ENCODE measurements at regions not wholly inside any gene's neighbourhood (a gene's known extent, or its start where the extent isn't known, plus 50 kb on each side); places are given as distances from the start of the nearest gene placed in this dataset.
"Not testable (repeated sequence)": the region's sequence is repeated elsewhere in the genome, so short reads cannot be mapped to it uniquely, and the experiment has no call there.

GRCh38 chr1:164071288-164071687 is 487.7 kb upstream of the PBX1 start:
- no peak for DNase-seq (ENCODE audit: low read depth in 1 of 2, low spot score in 1 of 2)
- no peak for TF ChIP-seq JUND (IDR thresholded peaks at IDR 0.05; ENCODE audit: low read depth)
- in situ Hi-C loops (cut with HindIII; ENCODE audit: low pct_unique_long_range_greater_than_20kb, low sequenced_read_pairs) = no loop called here

- in situ Hi-C loops (cut with HindIII; ENCODE audit: low pct_unique_long_range_greater_than_20kb, low sequenced_read_pairs) = no loop called here
- DNase-seq (ENCODE audit: low read depth in 1 of 2, low spot score in 1 of 2) = no peak
- no peak for TF ChIP-seq JUND (IDR thresholded peaks at IDR 0.05; ENCODE audit: low read depth)
Observed at GRCh38 chr1:164086832-164087231, 472.2 kb upstream of the PBX1 start.

- TF ChIP-seq JUND (IDR thresholded peaks at IDR 0.05; ENCODE audit: low read depth) = no peak
- DNase-seq (ENCODE audit: low read depth in 1 of 2, low spot score in 1 of 2) = peak in 1 of 2 experiments; percentile 16
- in situ Hi-C loops (cut with HindIII; ENCODE audit: low pct_unique_long_range_greater_than_20kb, low sequenced_read_pairs) = no loop called here
Observed at GRCh38 chr1:164087906-164088453, 471.0 kb upstream of the PBX1 start.

GRCh38 chr1:164092603-164093353 is 466.2 kb upstream of the PBX1 start:
- no peak for DNase-seq (ENCODE audit: low read depth in 1 of 2, low spot score in 1 of 2)
- no peak for TF ChIP-seq JUND (IDR thresholded peaks at IDR 0.05; ENCODE audit: low read depth)
- in situ Hi-C loops (cut with HindIII; ENCODE audit: low pct_unique_long_range_greater_than_20kb, low sequenced_read_pairs) = no loop called here

- in situ Hi-C loops (cut with HindIII; ENCODE audit: low pct_unique_long_range_greater_than_20kb, low sequenced_read_pairs) = no loop called here
- TF ChIP-seq JUND (IDR thresholded peaks at IDR 0.05; ENCODE audit: low read depth) = no peak
Observed at GRCh38 chr1:164093543-164093942, 465.4 kb upstream of the PBX1 start.

GRCh38 chr1:164101802-164102201 is 457.2 kb upstream of the PBX1 start:
- DNase-seq (ENCODE audit: low read depth in 1 of 2, low spot score in 1 of 2) = no peak
- TF ChIP-seq JUND (IDR thresholded peaks at IDR 0.05; ENCODE audit: low read depth) = no peak
- in situ Hi-C loops (cut with HindIII; ENCODE audit: low pct_unique_long_range_greater_than_20kb, low sequenced_read_pairs) = no loop called here

More at GRCh38 chr1:164093543-164093942, 465.4 kb upstream of the PBX1 start:
- DNase-seq (ENCODE audit: low read depth in 1 of 2, low spot score in 1 of 2) = no peak

GRCh38 chr1:164131949-164132348 is 427.0 kb upstream of the PBX1 start:
- in situ Hi-C loops (cut with HindIII; ENCODE audit: low pct_unique_long_range_greater_than_20kb, low sequenced_read_pairs) = no loop called here
- no peak for TF ChIP-seq JUND (IDR thresholded peaks at IDR 0.05; ENCODE audit: low read depth)
- no peak for DNase-seq (ENCODE audit: low read depth in 1 of 2, low spot score in 1 of 2)

- DNase-seq (ENCODE audit: low read depth in 1 of 2, low spot score in 1 of 2) = no peak
- in situ Hi-C loops (cut with HindIII; ENCODE audit: low pct_unique_long_range_greater_than_20kb, low sequenced_read_pairs) = no loop called here
- no peak for TF ChIP-seq JUND (IDR thresholded peaks at IDR 0.05; ENCODE audit: low read depth)
Observed at GRCh38 chr1:164137273-164137925, 421.6 kb upstream of the PBX1 start.

GRCh38 chr1:164141797-164142196 is 417.2 kb upstream of the PBX1 start:
- no peak for DNase-seq (ENCODE audit: low read depth in 1 of 2, low spot score in 1 of 2)
- TF ChIP-seq JUND (IDR thresholded peaks at IDR 0.05; ENCODE audit: low read depth) = no peak
- in situ Hi-C loops (cut with HindIII; ENCODE audit: low pct_unique_long_range_greater_than_20kb, low sequenced_read_pairs) = no loop called here

GRCh38 chr1:164154622-164155021 is 404.4 kb upstream of the PBX1 start:
- no peak for DNase-seq (ENCODE audit: low read depth in 1 of 2, low spot score in 1 of 2)
- TF ChIP-seq JUND (IDR thresholded peaks at IDR 0.05; ENCODE audit: low read depth) = no peak
- in situ Hi-C loops (cut with HindIII; ENCODE audit: low pct_unique_long_range_greater_than_20kb, low sequenced_read_pairs) = no loop called here

- TF ChIP-seq JUND (IDR thresholded peaks at IDR 0.05; ENCODE audit: low read depth) = no peak
- in situ Hi-C loops (cut with HindIII; ENCODE audit: low pct_unique_long_range_greater_than_20kb, low sequenced_read_pairs) = no loop called here
- DNase-seq (ENCODE audit: low read depth in 1 of 2, low spot score in 1 of 2) = no peak
Observed at GRCh38 chr1:164155347-164155746, 403.6 kb upstream of the PBX1 start.

- DNase-seq (ENCODE audit: low read depth in 1 of 2, low spot score in 1 of 2) = no peak
- in situ Hi-C loops (cut with HindIII; ENCODE audit: low pct_unique_long_range_greater_than_20kb, low sequenced_read_pairs) = no loop called here
- no peak for TF ChIP-seq JUND (IDR thresholded peaks at IDR 0.05; ENCODE audit: low read depth)
Observed at GRCh38 chr1:164163289-164163849, 395.6 kb upstream of the PBX1 start.

GRCh38 chr1:164165466-164165865 is 393.5 kb upstream of the PBX1 start:
- in situ Hi-C loops (cut with HindIII; ENCODE audit: low pct_unique_long_range_greater_than_20kb, low sequenced_read_pairs) = no loop called here
- no peak for DNase-seq (ENCODE audit: low read depth in 1 of 2, low spot score in 1 of 2)

GRCh38 chr1:164166454-164166853 is 392.5 kb upstream of the PBX1 start:
- in situ Hi-C loops (cut with HindIII; ENCODE audit: low pct_unique_long_range_greater_than_20kb, low sequenced_read_pairs) = not testable (repeated sequence)
- DNase-seq (ENCODE audit: low read depth in 1 of 2, low spot score in 1 of 2) = peak; percentile 5 to 85

More at GRCh38 chr1:164165466-164165865, 393.5 kb upstream of the PBX1 start:
- TF ChIP-seq JUND (IDR thresholded peaks at IDR 0.05; ENCODE audit: low read depth) = no peak
